GM23338 (cell line): ENCODE measurements at regions not wholly inside any gene's neighbourhood (a gene's known extent, or its start where the extent isn't known, plus 50 kb on each side); places are given as distances from the start of the nearest gene placed in this dataset.

Experiments
- CREB1 ChIP-seq: fragments of 250-450 bp; sonication (Bioruptor Pico); IDR thresholded peaks from 2 replicates; pipeline ENCODE4 v1.5.0; 2020; ENCODE audit warnings: low read depth, mild to moderate bottlenecking, moderate library complexity
- ETS1 ChIP-seq: IDR thresholded peaks from 2 replicates; pipeline ENCODE4 v1.6.1; 2016; ENCODE audit warnings: antibody characterized with exemption
- EZH2 ChIP-seq: fragments of 200-600 bp; sonication (generic); IDR thresholded peaks from one replicate; pipeline ENCODE4 v1.8.0; 2017; ENCODE audit warnings: antibody characterized with exemption, mild to moderate bottlenecking, low read depth; ENCODE audit not compliant: unreplicated experiment
- EZH2phosphoT487 ChIP-seq: fragments of 200-600 bp; sonication (generic); IDR thresholded peaks from one replicate; pipeline ENCODE4 v1.8.1; 2018; ENCODE audit warnings: antibody characterized with exemption; ENCODE audit not compliant: unreplicated experiment
- JUNB ChIP-seq: IDR thresholded peaks from one replicate; pipeline ENCODE4 v1.6.1; 2016; ENCODE audit warnings: antibody characterized with exemption; ENCODE audit not compliant: unreplicated experiment
- NANOG ChIP-seq: IDR thresholded peaks from 2 replicates; pipeline ENCODE4 v1.6.1; 2016; ENCODE audit warnings: antibody characterized with exemption, borderline replicate concordance
- POLR2AphosphoS5 ChIP-seq: IDR thresholded peaks from 2 replicates; pipeline ENCODE4 v1.6.1; 2016; ENCODE audit warnings: antibody characterized with exemption, low read depth
- ZNF331 ChIP-seq: fragments of 250-450 bp; sonication (Bioruptor Pico); IDR thresholded peaks from 2 replicates; pipeline ENCODE4 v1.5.0; 2020; ENCODE audit warnings: low read depth, mild to moderate bottlenecking, moderate library complexity
- TF ChIP-seq, protein P1 (sequence below), 2 experiments: fragments of 200-600 bp in 1 of 2; sonication (generic) in 1 of 2; conservative IDR thresholded peaks; 2 replicates each; pipeline versions ENCODE4 v1.5.1 to v1.6.1; 2016 to 2017; ENCODE audit warnings: antibody characterized with exemption in 2 of 2, low read depth in 2 of 2, mild to moderate bottlenecking in 2 of 2, moderate library complexity in 1 of 2
- TF ChIP-seq, protein P2 (sequence below): IDR thresholded peaks from one replicate; pipeline ENCODE4 v1.6.1; 2018; ENCODE audit warnings: antibody characterized with exemption; ENCODE audit not compliant: unreplicated experiment

DNA sequence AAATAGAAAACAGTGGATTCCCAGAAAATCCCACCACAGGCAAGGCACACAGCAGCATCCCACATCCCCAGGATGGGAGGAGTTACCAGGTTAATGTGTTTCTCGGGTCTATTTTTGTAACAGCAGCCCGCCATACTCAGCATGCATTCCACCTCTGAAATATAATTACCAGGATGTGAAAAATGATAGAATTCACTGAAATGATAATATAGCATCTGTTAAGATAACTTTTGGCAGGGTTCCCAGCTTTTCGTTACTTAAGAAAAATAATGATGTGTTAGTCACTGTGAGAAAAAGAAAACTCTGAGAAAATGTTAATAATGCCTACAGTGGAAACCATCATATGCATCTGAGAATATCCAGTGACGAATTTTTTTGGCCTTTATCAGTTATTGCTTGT lies 87.1 kb downstream of the VCX2 start:
- TF ChIP-seq, protein P1, sequence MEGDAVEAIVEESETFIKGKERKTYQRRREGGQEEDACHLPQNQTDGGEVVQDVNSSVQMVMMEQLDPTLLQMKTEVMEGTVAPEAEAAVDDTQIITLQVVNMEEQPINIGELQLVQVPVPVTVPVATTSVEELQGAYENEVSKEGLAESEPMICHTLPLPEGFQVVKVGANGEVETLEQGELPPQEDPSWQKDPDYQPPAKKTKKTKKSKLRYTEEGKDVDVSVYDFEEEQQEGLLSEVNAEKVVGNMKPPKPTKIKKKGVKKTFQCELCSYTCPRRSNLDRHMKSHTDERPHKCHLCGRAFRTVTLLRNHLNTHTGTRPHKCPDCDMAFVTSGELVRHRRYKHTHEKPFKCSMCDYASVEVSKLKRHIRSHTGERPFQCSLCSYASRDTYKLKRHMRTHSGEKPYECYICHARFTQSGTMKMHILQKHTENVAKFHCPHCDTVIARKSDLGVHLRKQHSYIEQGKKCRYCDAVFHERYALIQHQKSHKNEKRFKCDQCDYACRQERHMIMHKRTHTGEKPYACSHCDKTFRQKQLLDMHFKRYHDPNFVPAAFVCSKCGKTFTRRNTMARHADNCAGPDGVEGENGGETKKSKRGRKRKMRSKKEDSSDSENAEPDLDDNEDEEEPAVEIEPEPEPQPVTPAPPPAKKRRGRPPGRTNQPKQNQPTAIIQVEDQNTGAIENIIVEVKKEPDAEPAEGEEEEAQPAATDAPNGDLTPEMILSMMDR (conservative IDR thresholded peaks at IDR 0.05; ENCODE audit: low read depth in 2 of 2) = no peak
- TF ChIP-seq EZH2 (no peak), POLR2AphosphoS5 (no peak), JUNB (no peak), CREB1 (CRISPR knock-in tag) (no peak), NANOG (no peak), EZH2phosphoT487 (no peak), ZNF331 (CRISPR knock-in tag) (no peak), ETS1 (no peak)
- TF ChIP-seq, protein P2, sequence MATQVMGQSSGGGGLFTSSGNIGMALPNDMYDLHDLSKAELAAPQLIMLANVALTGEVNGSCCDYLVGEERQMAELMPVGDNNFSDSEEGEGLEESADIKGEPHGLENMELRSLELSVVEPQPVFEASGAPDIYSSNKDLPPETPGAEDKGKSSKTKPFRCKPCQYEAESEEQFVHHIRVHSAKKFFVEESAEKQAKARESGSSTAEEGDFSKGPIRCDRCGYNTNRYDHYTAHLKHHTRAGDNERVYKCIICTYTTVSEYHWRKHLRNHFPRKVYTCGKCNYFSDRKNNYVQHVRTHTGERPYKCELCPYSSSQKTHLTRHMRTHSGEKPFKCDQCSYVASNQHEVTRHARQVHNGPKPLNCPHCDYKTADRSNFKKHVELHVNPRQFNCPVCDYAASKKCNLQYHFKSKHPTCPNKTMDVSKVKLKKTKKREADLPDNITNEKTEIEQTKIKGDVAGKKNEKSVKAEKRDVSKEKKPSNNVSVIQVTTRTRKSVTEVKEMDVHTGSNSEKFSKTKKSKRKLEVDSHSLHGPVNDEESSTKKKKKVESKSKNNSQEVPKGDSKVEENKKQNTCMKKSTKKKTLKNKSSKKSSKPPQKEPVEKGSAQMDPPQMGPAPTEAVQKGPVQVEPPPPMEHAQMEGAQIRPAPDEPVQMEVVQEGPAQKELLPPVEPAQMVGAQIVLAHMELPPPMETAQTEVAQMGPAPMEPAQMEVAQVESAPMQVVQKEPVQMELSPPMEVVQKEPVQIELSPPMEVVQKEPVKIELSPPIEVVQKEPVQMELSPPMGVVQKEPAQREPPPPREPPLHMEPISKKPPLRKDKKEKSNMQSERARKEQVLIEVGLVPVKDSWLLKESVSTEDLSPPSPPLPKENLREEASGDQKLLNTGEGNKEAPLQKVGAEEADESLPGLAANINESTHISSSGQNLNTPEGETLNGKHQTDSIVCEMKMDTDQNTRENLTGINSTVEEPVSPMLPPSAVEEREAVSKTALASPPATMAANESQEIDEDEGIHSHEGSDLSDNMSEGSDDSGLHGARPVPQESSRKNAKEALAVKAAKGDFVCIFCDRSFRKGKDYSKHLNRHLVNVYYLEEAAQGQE = no peak
